Activated CD8-positive, alpha-beta memory T cell treated with anti-CD3 and anti-CD28 coated beads for 1 hour (primary cell): ENCODE measurements at regions not wholly inside any gene's neighbourhood (a gene's known extent, or its start where the extent isn't known, plus 50 kb on each side); places are given as distances from the start of the nearest gene placed in this dataset.
"Not testable (repeated sequence)": the region's sequence is repeated elsewhere in the genome, so short reads cannot be mapped to it uniquely, and the experiment has no call there.

Source experiments
- DNase-seq, 2 donors: peaks; one replicate each; pipeline ENCODE4 v3.0.0-alpha.2; 2020; ENCODE audit warnings: low read depth in 1 of 2; ENCODE audit errors: extremely low read depth in 1 of 2

GRCh38 chr6:152811785-152812184 lies 61.2 kb downstream of the VIP start:
- no peak for DNase-seq

GRCh38 chr6:152815230-152815872 lies 64.8 kb downstream of the VIP start:
- no peak for DNase-seq

GRCh38 chr6:152816055-152816454 lies 65.5 kb downstream of the VIP start:
- DNase-seq = no peak

- DNase-seq = no peak
Measured at GRCh38 chr6:152821525-152821924, 70.9 kb downstream of the VIP start.

- DNase-seq = no peak
Measured at GRCh38 chr6:152824666-152825065, 74.1 kb downstream of the VIP start.

- DNase-seq = no peak
Measured at GRCh38 chr6:152828431-152828830, 77.8 kb downstream of the VIP start.

- DNase-seq = not testable (repeated sequence)
Measured at GRCh38 chr6:152834366-152834765, 83.8 kb downstream of the VIP start.

GRCh38 chr6:152836523-152836922 lies 85.9 kb downstream of the VIP start:
- no peak for DNase-seq

- DNase-seq = no peak
Measured at GRCh38 chr6:152845421-152845820, 94.8 kb downstream of the VIP start.

- no peak for DNase-seq
Measured at GRCh38 chr6:152846825-152847224, 96.2 kb downstream of the VIP start.

GRCh38 chr6:152848919-152849318 lies 98.3 kb downstream of the VIP start:
- no peak for DNase-seq

- no peak for DNase-seq
Measured at GRCh38 chr6:152854086-152854795, 103.6 kb downstream of the VIP start.

- no peak for DNase-seq
Measured at GRCh38 chr6:152858141-152858540, 107.5 kb downstream of the VIP start.

- DNase-seq = no peak
Measured at GRCh38 chr6:152859225-152859624, 108.6 kb downstream of the VIP start.

GRCh38 chr6:152863618-152864326 lies 113.2 kb downstream of the VIP start:
- DNase-seq = peak; percentile 19 to 47

- no peak for DNase-seq
Measured at GRCh38 chr6:152874267-152874666, 108.6 kb downstream of the FBXO5 start.

GRCh38 chr6:152874846-152875568 lies 107.8 kb downstream of the FBXO5 start:
- no peak for DNase-seq

- no peak for DNase-seq
Measured at GRCh38 chr6:152879681-152880080, 103.2 kb downstream of the FBXO5 start.

- DNase-seq = no peak
Measured at GRCh38 chr6:152893187-152893586, 89.7 kb downstream of the FBXO5 start.

GRCh38 chr6:152896923-152897322 lies 85.9 kb downstream of the FBXO5 start:
- DNase-seq = no peak

GRCh38 chr6:152897807-152898399 lies 84.9 kb downstream of the FBXO5 start:
- peak; percentile 2 to 37 for DNase-seq
